Astrocyte (in vitro differentiated cells and primary cell): ENCODE measurements at regions not wholly inside any gene's neighbourhood (a gene's known extent, or its start where the extent isn't known, plus 50 kb on each side); places are given as distances from the start of the nearest gene placed in this dataset.
A peak's percentile ranks its signal among the peaks of the same experiment; 100 is the strongest.

Experiments used
- DNase-seq: peaks from one replicate; pipeline ENCODE4 v3.0.0-alpha.2; 2010; ENCODE audit warnings: low read depth
- FAIRE-seq: peaks from 2 replicates; lab custom pipeline; 2011; peaks lifted over from hg19 to GRCh38; lab: Jason Lieb, UNC
- H2AFZ ChIP-seq: 2 replicates; pipeline ENCODE4 v1.6.0; 2012; ENCODE audit warnings: low read depth, low read length, inconsistent platforms
- H3K27ac ChIP-seq: 2 replicates; pipeline ENCODE4 v1.5.1; 2011; ENCODE audit warnings: low read depth, low read length, inconsistent platforms
- H3K27me3 ChIP-seq: 2 replicates; pipeline ENCODE4 v1.6.0; 2011; ENCODE audit warnings: low read length, inconsistent platforms; ENCODE audit not compliant: insufficient read depth
- H3K36me3 ChIP-seq: 2 replicates; pipeline ENCODE4 v1.5.1; 2011; ENCODE audit warnings: low read length, inconsistent platforms; ENCODE audit not compliant: insufficient read depth
- H3K4me1 ChIP-seq: 2 replicates; pipeline ENCODE4 v1.5.1; 2011; ENCODE audit warnings: low read length, inconsistent platforms; ENCODE audit not compliant: insufficient read depth
- H3K4me2 ChIP-seq: 2 replicates; pipeline ENCODE4 v1.6.0; 2012; ENCODE audit warnings: low read length, inconsistent platforms
- H3K4me3 ChIP-seq: 2 replicates; pipeline ENCODE4 v1.5.1; 2011; ENCODE audit warnings: low read depth, mild to moderate bottlenecking, low read length, inconsistent platforms; ENCODE audit not compliant: insufficient read depth
- H3K79me2 ChIP-seq: 2 replicates; pipeline ENCODE4 v1.6.0; 2012; ENCODE audit warnings: mild to moderate bottlenecking, low read length, inconsistent platforms; ENCODE audit not compliant: insufficient read depth
- H3K9ac ChIP-seq: 2 replicates; pipeline ENCODE4 v1.6.0; 2012; ENCODE audit warnings: mild to moderate bottlenecking, low read length, inconsistent platforms
- H3K9me3 ChIP-seq: 2 replicates; pipeline ENCODE4 v1.5.1; 2012; ENCODE audit warnings: low read depth, mild to moderate bottlenecking, low read length, inconsistent platforms; ENCODE audit not compliant: insufficient read depth
- H4K20me1 ChIP-seq: 2 replicates; pipeline ENCODE4 v1.6.0; 2012; ENCODE audit warnings: low read length, inconsistent platforms; ENCODE audit not compliant: insufficient read depth
- H3K27ac Mint-ChIP-seq: one replicate; pipeline ENCODE4 v1.8.0; 2021; ENCODE audit warnings: mild to moderate bottlenecking, mixed read lengths; ENCODE audit not compliant: unreplicated experiment
- H3K27me3 Mint-ChIP-seq: one replicate; pipeline ENCODE4 v1.8.0; 2021; ENCODE audit warnings: low read depth, mixed read lengths; ENCODE audit not compliant: unreplicated experiment
- H3K36me3 Mint-ChIP-seq: one replicate; pipeline ENCODE4 v1.8.0; 2021; ENCODE audit warnings: low read depth, mixed read lengths; ENCODE audit not compliant: unreplicated experiment
- H3K4me1 Mint-ChIP-seq: one replicate; pipeline ENCODE4 v1.8.0; 2021; ENCODE audit warnings: low read depth, mixed read lengths; ENCODE audit not compliant: unreplicated experiment
- H3K4me3 Mint-ChIP-seq: one replicate; pipeline ENCODE4 v1.8.0; 2021; ENCODE audit warnings: mild to moderate bottlenecking, moderate library complexity, mixed read lengths; ENCODE audit not compliant: unreplicated experiment
- H3K9me3 Mint-ChIP-seq: one replicate; pipeline ENCODE4 v1.8.0; 2021; ENCODE audit warnings: mild to moderate bottlenecking, mixed read lengths; ENCODE audit not compliant: unreplicated experiment
- EZH2 ChIP-seq: IDR thresholded peaks from 2 replicates; pipeline ENCODE4 v1.6.1; 2012; ENCODE audit warnings: mild to moderate bottlenecking, low read length, inconsistent platforms; ENCODE audit not compliant: insufficient read depth
- TF ChIP-seq, protein P1 (sequence below): IDR thresholded peaks from 2 replicates; pipeline ENCODE4 v1.5.1; 2011; ENCODE audit warnings: low read depth, mild to moderate bottlenecking, inconsistent platforms, low read length, moderate library complexity; ENCODE audit not compliant: insufficient read depth

- H3K27me3 ChIP-seq = no peaks in the 10 kb centered on the region
- H3K27ac ChIP-seq = no peak overlapping the region
- no peaks in the 10 kb centered on the region for H3K9me3 ChIP-seq
- no peak for FAIRE-seq
- TF ChIP-seq EZH2 = no peak
- TF ChIP-seq, protein P1, sequence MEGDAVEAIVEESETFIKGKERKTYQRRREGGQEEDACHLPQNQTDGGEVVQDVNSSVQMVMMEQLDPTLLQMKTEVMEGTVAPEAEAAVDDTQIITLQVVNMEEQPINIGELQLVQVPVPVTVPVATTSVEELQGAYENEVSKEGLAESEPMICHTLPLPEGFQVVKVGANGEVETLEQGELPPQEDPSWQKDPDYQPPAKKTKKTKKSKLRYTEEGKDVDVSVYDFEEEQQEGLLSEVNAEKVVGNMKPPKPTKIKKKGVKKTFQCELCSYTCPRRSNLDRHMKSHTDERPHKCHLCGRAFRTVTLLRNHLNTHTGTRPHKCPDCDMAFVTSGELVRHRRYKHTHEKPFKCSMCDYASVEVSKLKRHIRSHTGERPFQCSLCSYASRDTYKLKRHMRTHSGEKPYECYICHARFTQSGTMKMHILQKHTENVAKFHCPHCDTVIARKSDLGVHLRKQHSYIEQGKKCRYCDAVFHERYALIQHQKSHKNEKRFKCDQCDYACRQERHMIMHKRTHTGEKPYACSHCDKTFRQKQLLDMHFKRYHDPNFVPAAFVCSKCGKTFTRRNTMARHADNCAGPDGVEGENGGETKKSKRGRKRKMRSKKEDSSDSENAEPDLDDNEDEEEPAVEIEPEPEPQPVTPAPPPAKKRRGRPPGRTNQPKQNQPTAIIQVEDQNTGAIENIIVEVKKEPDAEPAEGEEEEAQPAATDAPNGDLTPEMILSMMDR = no peak
- H4K20me1 ChIP-seq = no peaks in the 10 kb centered on the region
- H3K4me1 Mint-ChIP-seq = peaks cover 22% of the 10 kb centered on the region
- H3K4me3 ChIP-seq = no peak overlapping the region
- H3K27ac Mint-ChIP-seq = peak overlapping the region; percentile 100
- no peaks in the 10 kb centered on the region for H3K27me3 Mint-ChIP-seq
- no peaks in the 10 kb centered on the region for H3K79me2 ChIP-seq
- H3K36me3 ChIP-seq = no peaks in the 10 kb centered on the region
- H3K4me3 Mint-ChIP-seq = no peak overlapping the region
- H2AFZ ChIP-seq = no peak overlapping the region
- H3K4me1 ChIP-seq = peaks cover 11% of the 10 kb centered on the region
- no peak overlapping the region for H3K9ac ChIP-seq
- no peak for DNase-seq
- peak overlapping the region; percentile 39 for H3K4me2 ChIP-seq
- no peaks in the 10 kb centered on the region for H3K36me3 Mint-ChIP-seq
- H3K9me3 Mint-ChIP-seq = no peaks in the 10 kb centered on the region
Observed at GRCh38 chr9:85249313-85249621, 492.5 kb downstream of the AGTPBP1 start.

DNA sequence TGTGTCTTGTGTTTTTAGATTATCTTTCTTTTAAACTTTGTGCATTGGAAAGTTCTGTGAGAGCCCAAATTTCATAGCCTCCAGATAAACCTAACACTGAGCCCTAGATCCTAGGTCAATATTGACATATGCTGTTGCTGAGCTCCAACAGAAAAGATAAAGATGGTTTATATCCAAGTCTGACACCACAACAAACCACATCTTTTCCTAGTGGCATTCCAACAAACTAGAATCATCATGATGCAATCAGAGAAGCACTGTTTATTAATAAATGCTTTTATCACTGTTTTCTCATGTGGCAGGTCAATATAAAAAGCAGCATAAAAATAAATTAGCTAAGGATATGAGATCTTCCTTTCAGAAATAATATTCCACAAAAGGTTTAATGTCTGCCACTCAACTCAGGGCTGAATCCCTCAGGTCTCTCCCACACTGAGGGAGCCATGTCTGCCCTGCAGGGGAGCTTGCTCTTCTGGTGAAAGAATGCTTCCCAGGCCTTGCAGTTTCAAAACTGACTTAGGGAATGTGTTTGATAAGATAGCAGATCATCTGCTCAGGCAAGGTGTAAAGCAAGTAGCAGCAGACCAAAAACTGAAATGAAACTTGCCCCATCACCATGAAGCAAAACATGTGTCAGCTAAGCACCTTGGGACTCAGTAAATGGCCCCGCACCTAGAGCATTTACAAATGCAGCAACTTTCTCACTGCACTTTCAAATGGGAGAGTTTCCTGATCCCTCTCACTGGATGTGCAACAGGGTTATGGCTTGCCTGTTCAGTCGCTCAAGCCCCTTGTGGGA is 493.0 kb downstream of the AGTPBP1 start:
- Histone ChIP-seq H4K20me1 (no peaks in the 10 kb centered on the region), H3K4me2 (peak overlapping the region; percentile 39), H3K27me3 (no peaks in the 10 kb centered on the region), H3K9ac (peak overlapping the region; percentile 4), H3K9me3 (no peaks in the 10 kb centered on the region), H3K4me1 (peaks cover 11% of the 10 kb centered on the region), H3K79me2 (no peaks in the 10 kb centered on the region), H2AFZ (no peak overlapping the region), H3K36me3 (no peaks in the 10 kb centered on the region), H3K4me3 (no peak overlapping the region), H3K27ac (peak overlapping the region; percentile 26)
- Mint-ChIP-seq H3K27ac (peak overlapping the region; percentile 100), H3K36me3 (no peaks in the 10 kb centered on the region), H3K27me3 (no peaks in the 10 kb centered on the region), H3K9me3 (no peaks in the 10 kb centered on the region), H3K4me1 (peaks cover 22% of the 10 kb centered on the region), H3K4me3 (no peak overlapping the region)
- DNase-seq (peak; percentile 80), FAIRE-seq (no peak)
- TF ChIP-seq EZH2 = no peak
- TF ChIP-seq, protein P1 = no peak

- H3K9me3 ChIP-seq = no peaks in the 10 kb centered on the region
- Mint-ChIP-seq H3K4me1 (peaks cover 22% of the 10 kb centered on the region), H3K4me3 (no peak overlapping the region), H3K27ac (no peak overlapping the region), H3K36me3 (no peaks in the 10 kb centered on the region), H3K9me3 (no peaks in the 10 kb centered on the region), H3K27me3 (no peaks in the 10 kb centered on the region)
- H3K4me2 ChIP-seq = no peak overlapping the region
- H3K4me3 ChIP-seq = no peak overlapping the region
- H2AFZ ChIP-seq = no peak overlapping the region
- no peaks in the 10 kb centered on the region for H4K20me1 ChIP-seq
- H3K27me3 ChIP-seq = no peaks in the 10 kb centered on the region
- H3K79me2 ChIP-seq = no peaks in the 10 kb centered on the region
- H3K27ac ChIP-seq = no peak overlapping the region
- H3K9ac ChIP-seq = no peak overlapping the region
- no peak for FAIRE-seq
- no peak for DNase-seq
- H3K4me1 ChIP-seq = peaks cover 11% of the 10 kb centered on the region
- TF ChIP-seq, protein P1 = no peak
- no peak for TF ChIP-seq EZH2
- no peaks in the 10 kb centered on the region for H3K36me3 ChIP-seq
Observed at GRCh38 chr9:85246541-85246940, 495.2 kb downstream of the AGTPBP1 start.
